Testis (tissue), 2 donors: ENCODE measurements at regions not wholly inside any gene's neighbourhood (a gene's known extent, or its start where the extent isn't known, plus 50 kb on each side); places are given as distances from the start of the nearest gene placed in this dataset.
"Not testable (repeated sequence)": the region's sequence is repeated elsewhere in the genome, so short reads cannot be mapped to it uniquely, and the experiment has no call there.

ENCODE experiments used
- DNase-seq: peaks from one replicate; pipeline ENCODE4 v3.0.0-alpha.2; 2019
- H3K27ac ChIP-seq, 2 donors: fragments of 200-600 bp; sonication (generic); one replicate each; pipeline ENCODE4 v1.5.1; 2019
- H3K27me3 ChIP-seq: fragments of 200-600 bp; sonication (generic); one replicate; pipeline ENCODE4 v1.5.1; 2019
- H3K36me3 ChIP-seq: fragments of 200-600 bp; sonication (generic); one replicate; pipeline ENCODE4 v1.5.1; 2017; ENCODE audit warnings: low read depth; ENCODE audit errors: missing control alignments
- H3K4me1 ChIP-seq: fragments of 200-600 bp; sonication (generic); one replicate; pipeline ENCODE4 v1.5.1; 2019
- H3K4me3 ChIP-seq, 2 donors: fragments of 200-600 bp; sonication (generic); one replicate each; pipeline ENCODE4 v1.5.1; 2017 to 2019
- H3K9me3 ChIP-seq: fragments of 200-600 bp; sonication (generic); one replicate; pipeline ENCODE4 v1.5.1; 2017
- POLR2A ChIP-seq: fragments of 450-650 bp; IDR thresholded peaks from one replicate; pipeline ENCODE4 v1.6.1; 2017; ENCODE audit warnings: antibody characterized with exemption, mild to moderate bottlenecking, moderate library complexity
- WGBS, 2 donors: methylation state at CpG; one replicate each; pipeline ENCODE4 v1.1.5; 2018; 5-methylcytosine and 5-hydroxymethylcytosine counted together
- intact Hi-C: fragments of 100-400 bp; cut with DNase I; formaldehyde crosslinking; loops from one replicate; pipeline ENCODE4 v1.15.1; 2023; ENCODE audit warnings: low total_unique reads
- TF ChIP-seq, protein P1 (sequence below), 3 experiments: fragments of 450-650 bp in 2 of 3; fragments of 200-600 bp in 1 of 3; sonication (generic) in 1 of 3; IDR thresholded peaks; one replicate each; pipeline ENCODE4 v1.5.1; 2016 to 2019; ENCODE audit warnings: antibody characterized with exemption in 3 of 3, mild to moderate bottlenecking in 2 of 3, moderate library complexity in 1 of 3

DNA sequence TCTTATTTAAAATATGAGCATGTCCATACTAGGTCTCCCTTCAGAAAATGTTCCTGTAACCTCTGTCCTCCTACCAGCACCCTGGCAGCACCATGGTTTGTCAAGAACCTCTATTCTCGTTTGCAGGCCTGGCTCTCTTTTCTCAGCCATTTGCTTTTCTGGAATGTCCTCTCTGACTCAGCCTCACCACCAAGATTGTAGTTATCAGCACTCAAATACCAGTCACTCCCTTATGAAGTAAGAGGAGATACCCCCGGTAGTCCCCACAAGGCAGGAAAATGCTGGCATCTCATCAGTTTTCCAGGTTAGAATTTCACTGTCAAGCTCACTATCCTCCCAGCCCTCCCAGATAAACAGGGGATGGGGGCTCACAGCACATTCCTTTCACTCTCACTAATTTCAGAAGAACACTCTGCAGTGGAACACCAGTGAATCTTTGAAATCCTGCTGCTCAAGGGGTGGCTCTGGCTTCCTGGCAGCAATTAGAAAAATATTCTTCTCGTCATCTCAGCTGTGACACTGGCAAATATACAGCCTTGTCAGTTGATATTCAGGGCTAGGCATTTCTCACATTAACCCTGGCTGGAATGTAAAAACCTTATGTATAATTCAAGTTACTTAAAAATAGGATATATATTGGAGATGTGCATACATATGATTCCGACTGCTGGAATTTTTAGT, 129.2 kb downstream of the TBX18 start:
- Histone ChIP-seq H3K36me3 (no peaks in the 10 kb centered on the region), H3K9me3 (no peaks in the 10 kb centered on the region), H3K4me1 (no peaks in the 10 kb centered on the region), H3K27me3 (no peaks in the 10 kb centered on the region), H3K4me3 (no peak overlapping the region), H3K27ac (no peak overlapping the region)
- intact Hi-C loops = no loop called here
- no peak for TF ChIP-seq POLR2A
- TF ChIP-seq, protein P1, sequence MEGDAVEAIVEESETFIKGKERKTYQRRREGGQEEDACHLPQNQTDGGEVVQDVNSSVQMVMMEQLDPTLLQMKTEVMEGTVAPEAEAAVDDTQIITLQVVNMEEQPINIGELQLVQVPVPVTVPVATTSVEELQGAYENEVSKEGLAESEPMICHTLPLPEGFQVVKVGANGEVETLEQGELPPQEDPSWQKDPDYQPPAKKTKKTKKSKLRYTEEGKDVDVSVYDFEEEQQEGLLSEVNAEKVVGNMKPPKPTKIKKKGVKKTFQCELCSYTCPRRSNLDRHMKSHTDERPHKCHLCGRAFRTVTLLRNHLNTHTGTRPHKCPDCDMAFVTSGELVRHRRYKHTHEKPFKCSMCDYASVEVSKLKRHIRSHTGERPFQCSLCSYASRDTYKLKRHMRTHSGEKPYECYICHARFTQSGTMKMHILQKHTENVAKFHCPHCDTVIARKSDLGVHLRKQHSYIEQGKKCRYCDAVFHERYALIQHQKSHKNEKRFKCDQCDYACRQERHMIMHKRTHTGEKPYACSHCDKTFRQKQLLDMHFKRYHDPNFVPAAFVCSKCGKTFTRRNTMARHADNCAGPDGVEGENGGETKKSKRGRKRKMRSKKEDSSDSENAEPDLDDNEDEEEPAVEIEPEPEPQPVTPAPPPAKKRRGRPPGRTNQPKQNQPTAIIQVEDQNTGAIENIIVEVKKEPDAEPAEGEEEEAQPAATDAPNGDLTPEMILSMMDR (IDR thresholded peaks at IDR 0.05) = no peak
- DNase-seq = no peak
- 36 to 53% methylated on average over 4 of the region's 4 CpGs for WGBS, 2 donors

- Histone ChIP-seq H3K27me3 (no peaks in the 10 kb centered on the region), H3K4me1 (no peaks in the 10 kb centered on the region), H3K4me3 (no peak overlapping the region), H3K9me3 (no peaks in the 10 kb centered on the region), H3K27ac (no peak overlapping the region), H3K36me3 (no peaks in the 10 kb centered on the region)
- no peak for TF ChIP-seq POLR2A
- TF ChIP-seq, protein P1 (IDR thresholded peaks at IDR 0.05) = no peak
- DNase-seq = no peak
- intact Hi-C loops = no loop called here
- WGBS, 2 donors = 89 to 100% methylated on average over 1 of the region's 1 CpG
These were observed 130.6 kb downstream of the TBX18 start for GRCh38 chr6:84633771-84634170.

- H3K4me1 ChIP-seq, H3K9me3 ChIP-seq, DNase-seq, H3K27me3 ChIP-seq, H3K4me3 ChIP-seq, intact Hi-C loops, H3K27ac ChIP-seq, H3K36me3 ChIP-seq: not testable (repeated sequence)
- 86% methylated on average over 14 of the region's 14 CpGs for WGBS, 2 donors
These were observed 137.9 kb downstream of the TBX18 start for GRCh38 chr6:84626527-84626926.

DNA sequence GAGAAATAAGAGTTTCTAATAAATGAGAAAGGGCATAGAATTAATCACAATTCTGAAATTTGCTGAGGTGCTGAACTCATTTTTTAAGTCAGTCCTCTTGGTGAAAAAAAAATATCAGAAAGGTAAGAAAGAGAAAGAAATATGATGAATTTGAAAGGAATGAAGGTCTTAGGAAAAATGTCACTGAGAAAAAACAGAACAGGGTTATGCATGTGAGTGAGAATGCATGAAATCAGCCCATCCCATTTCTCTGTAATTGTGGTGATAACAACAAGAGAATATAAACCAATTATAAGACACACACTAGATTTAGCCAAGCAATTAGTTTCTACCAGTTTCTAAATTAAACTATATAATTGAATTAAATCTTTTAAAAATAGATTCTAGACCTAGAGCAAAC, 138.9 kb downstream of the TBX18 start:
- no peak for DNase-seq
- H3K27ac ChIP-seq = no peak overlapping the region
- TF ChIP-seq, protein P1 (IDR thresholded peaks at IDR 0.05) = no peak
- TF ChIP-seq POLR2A = no peak
- intact Hi-C loops = no loop called here
- H3K27me3 ChIP-seq = no peaks in the 10 kb centered on the region
- no peaks in the 10 kb centered on the region for H3K36me3 ChIP-seq
- H3K4me3 ChIP-seq = no peak overlapping the region
- H3K4me1 ChIP-seq = no peaks in the 10 kb centered on the region
- H3K9me3 ChIP-seq = no peaks in the 10 kb centered on the region

GRCh38 chr6:84623956-84624680, 140.3 kb downstream of the TBX18 start:
- Histone ChIP-seq H3K4me3 (no peak overlapping the region), H3K27ac (no peak overlapping the region), H3K36me3 (no peaks in the 10 kb centered on the region), H3K27me3 (no peaks in the 10 kb centered on the region), H3K4me1 (no peaks in the 10 kb centered on the region), H3K9me3 (no peaks in the 10 kb centered on the region)
- no peak for DNase-seq
- WGBS, 2 donors = 36 to 42% methylated on average over 4 of the region's 4 CpGs
- TF ChIP-seq, protein P1 (IDR thresholded peaks at IDR 0.05) = no peak
- TF ChIP-seq POLR2A = no peak
- intact Hi-C loops = no loop called here
